Nephron (organoid): ENCODE measurements at regions not wholly inside any gene's neighbourhood (a gene's known extent, or its start where the extent isn't known, plus 50 kb on each side); places are given as distances from the start of the nearest gene placed in this dataset.

Experiments used
- H3K27ac Mint-ChIP-seq, 3 experiments: 2 replicates each; pipeline ENCODE4 v1.8.0; 2020; ENCODE audit warnings: mixed read lengths in 3 of 3, mild to moderate bottlenecking in 2 of 3, moderate library complexity in 1 of 3
- H3K27me3 Mint-ChIP-seq: 2 replicates; pipeline ENCODE4 v1.8.0; 2021; ENCODE audit warnings: low read depth, mild to moderate bottlenecking, moderate library complexity, mixed read lengths
- H3K36me3 Mint-ChIP-seq: 2 replicates; pipeline ENCODE4 v1.8.0; 2020; ENCODE audit warnings: low read depth, mixed read lengths
- H3K4me1 Mint-ChIP-seq: 2 replicates; pipeline ENCODE4 v1.8.0; 2020; ENCODE audit warnings: mixed read lengths
- H3K4me3 Mint-ChIP-seq, 3 experiments: 2 replicates each; pipeline ENCODE4 v1.8.0; 2020; ENCODE audit warnings: mild to moderate bottlenecking in 3 of 3, mixed read lengths in 3 of 3, moderate library complexity in 2 of 3
- H3K9me3 Mint-ChIP-seq: 2 replicates; pipeline ENCODE4 v1.8.0; 2020; ENCODE audit warnings: mixed read lengths
- TF ChIP-seq, protein P1 (sequence below), 3 experiments: fragments of 200-600 bp; sonication (generic); IDR thresholded peaks; one replicate each; pipeline ENCODE4 v1.5.0; 2021; ENCODE audit warnings: antibody characterized with exemption in 3 of 3; ENCODE audit not compliant: unreplicated experiment in 3 of 3

DNA sequence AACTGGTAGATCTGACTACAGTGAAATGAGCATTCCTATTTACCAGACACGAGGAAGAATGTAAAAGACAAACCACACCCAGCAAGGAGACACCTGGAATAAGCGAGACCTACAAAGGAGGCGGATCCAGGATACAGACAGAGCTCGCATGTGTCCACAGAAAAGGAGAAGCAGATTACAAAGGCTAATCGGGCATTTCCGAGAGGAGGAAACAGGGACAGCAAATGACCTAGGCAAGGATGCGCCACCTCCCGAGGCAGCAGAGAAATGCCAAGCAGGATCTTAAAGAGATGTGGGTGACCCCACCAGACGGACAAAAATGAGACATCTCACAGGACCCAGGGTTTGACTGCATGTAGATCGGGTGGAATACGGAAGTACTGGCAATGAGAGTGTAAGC is 63.2 kb upstream of the IQSEC1 start:
- H3K4me1 Mint-ChIP-seq = no peaks in the 10 kb centered on the region
- H3K27ac Mint-ChIP-seq = no peak overlapping the region
- no peaks in the 10 kb centered on the region for H3K36me3 Mint-ChIP-seq
- H3K9me3 Mint-ChIP-seq = no peaks in the 10 kb centered on the region
- H3K4me3 Mint-ChIP-seq = no peak overlapping the region
- TF ChIP-seq, protein P1, sequence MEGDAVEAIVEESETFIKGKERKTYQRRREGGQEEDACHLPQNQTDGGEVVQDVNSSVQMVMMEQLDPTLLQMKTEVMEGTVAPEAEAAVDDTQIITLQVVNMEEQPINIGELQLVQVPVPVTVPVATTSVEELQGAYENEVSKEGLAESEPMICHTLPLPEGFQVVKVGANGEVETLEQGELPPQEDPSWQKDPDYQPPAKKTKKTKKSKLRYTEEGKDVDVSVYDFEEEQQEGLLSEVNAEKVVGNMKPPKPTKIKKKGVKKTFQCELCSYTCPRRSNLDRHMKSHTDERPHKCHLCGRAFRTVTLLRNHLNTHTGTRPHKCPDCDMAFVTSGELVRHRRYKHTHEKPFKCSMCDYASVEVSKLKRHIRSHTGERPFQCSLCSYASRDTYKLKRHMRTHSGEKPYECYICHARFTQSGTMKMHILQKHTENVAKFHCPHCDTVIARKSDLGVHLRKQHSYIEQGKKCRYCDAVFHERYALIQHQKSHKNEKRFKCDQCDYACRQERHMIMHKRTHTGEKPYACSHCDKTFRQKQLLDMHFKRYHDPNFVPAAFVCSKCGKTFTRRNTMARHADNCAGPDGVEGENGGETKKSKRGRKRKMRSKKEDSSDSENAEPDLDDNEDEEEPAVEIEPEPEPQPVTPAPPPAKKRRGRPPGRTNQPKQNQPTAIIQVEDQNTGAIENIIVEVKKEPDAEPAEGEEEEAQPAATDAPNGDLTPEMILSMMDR (IDR thresholded peaks at IDR 0.05; ENCODE audit: unreplicated experiment in 3 of 3) = no peak
- H3K27me3 Mint-ChIP-seq = peaks cover 36% of the 10 kb centered on the region

DNA sequence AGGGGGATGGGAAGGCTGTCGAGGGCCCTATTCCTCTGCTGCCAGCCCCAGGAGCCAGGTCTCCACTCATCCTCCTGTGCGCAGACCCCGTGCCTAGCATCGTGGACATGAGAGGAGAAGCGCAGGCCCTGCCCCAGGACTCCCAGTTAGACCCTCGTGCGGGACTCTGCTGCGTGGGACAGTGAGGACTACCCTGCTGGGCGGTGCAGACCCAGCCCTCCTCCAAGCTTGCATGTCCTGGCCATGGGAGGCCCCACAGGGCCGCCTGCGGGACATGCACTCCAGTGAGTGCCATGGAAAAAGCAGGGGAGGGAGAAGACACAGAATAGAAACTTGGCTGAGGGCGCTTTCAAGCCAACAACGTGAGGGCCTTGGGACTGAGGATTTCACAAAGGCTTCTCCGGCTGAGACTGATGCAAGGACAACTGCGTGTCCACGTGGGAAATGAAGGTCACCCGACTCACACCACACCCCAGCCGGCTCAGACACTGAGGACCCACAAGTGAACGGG is 62.6 kb upstream of the IQSEC1 start:
- Mint-ChIP-seq H3K9me3 (no peaks in the 10 kb centered on the region), H3K27ac (no peak overlapping the region), H3K36me3 (no peaks in the 10 kb centered on the region), H3K27me3 (peaks cover 36% of the 10 kb centered on the region), H3K4me1 (no peaks in the 10 kb centered on the region), H3K4me3 (no peak overlapping the region)
- TF ChIP-seq, protein P1 (IDR thresholded peaks at IDR 0.05; ENCODE audit: unreplicated experiment in 3 of 3) = no peak

DNA sequence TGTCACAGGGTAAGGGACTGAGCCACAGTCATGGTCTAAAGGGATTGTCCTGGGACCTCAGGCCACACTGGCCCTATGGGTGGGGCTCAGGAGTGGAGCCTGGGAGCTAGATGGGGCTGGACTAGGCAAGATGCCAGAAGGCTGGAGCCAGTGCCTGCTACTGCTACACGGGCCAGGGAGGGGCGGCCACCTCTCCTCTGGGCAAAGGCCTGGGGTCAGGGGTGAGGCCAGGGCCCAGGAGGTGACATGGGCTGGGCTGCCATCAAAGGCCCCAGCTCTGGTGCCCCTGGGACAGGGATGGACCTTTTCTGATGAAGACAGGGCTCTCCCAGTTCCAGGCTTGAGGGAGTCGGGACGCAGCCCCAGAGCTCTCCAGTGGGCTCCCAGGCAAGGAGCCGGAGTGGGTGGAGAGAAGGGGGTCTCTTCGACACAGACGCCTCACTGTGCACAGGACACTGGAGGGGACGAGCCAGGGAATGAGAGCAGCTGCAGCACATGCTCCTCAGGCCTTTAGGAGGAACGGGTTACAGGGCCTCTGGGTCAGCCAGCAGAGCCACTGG is 62.1 kb upstream of the IQSEC1 start:
- no peaks in the 10 kb centered on the region for H3K36me3 Mint-ChIP-seq

DNA sequence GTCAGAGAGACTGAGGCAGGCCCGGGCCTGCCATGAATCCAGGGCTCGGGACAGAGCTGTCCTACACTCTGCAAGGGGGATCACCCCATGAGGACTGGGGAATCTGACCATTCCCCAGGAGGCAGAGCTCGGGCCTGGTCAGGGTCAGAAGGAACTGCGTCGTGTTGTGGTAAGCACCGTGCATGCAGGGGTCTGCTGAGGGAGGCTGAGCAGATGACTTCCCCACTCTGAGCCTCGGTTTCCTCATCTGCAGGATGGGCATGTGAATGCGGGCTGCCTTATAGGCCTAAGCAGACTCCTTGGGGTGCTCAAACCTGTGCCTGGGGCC is 61.6 kb upstream of the IQSEC1 start:
- no peaks in the 10 kb centered on the region for H3K9me3 Mint-ChIP-seq
- no peaks in the 10 kb centered on the region for H3K4me1 Mint-ChIP-seq
- peaks cover 36% of the 10 kb centered on the region for H3K27me3 Mint-ChIP-seq
- H3K4me3 Mint-ChIP-seq = no peak overlapping the region
- TF ChIP-seq, protein P1 (IDR thresholded peaks at IDR 0.05; ENCODE audit: unreplicated experiment in 3 of 3) = no peak
- H3K36me3 Mint-ChIP-seq = no peaks in the 10 kb centered on the region
- no peak overlapping the region for H3K27ac Mint-ChIP-seq

More for the DNA sequence above, 62.1 kb upstream of the IQSEC1 start:
- Mint-ChIP-seq H3K27ac (no peak overlapping the region), H3K4me3 (no peak overlapping the region), H3K27me3 (peaks cover 38% of the 10 kb centered on the region), H3K9me3 (no peaks in the 10 kb centered on the region), H3K4me1 (no peaks in the 10 kb centered on the region)
- TF ChIP-seq, protein P1 (IDR thresholded peaks at IDR 0.05; ENCODE audit: unreplicated experiment in 3 of 3) = no peak

DNA sequence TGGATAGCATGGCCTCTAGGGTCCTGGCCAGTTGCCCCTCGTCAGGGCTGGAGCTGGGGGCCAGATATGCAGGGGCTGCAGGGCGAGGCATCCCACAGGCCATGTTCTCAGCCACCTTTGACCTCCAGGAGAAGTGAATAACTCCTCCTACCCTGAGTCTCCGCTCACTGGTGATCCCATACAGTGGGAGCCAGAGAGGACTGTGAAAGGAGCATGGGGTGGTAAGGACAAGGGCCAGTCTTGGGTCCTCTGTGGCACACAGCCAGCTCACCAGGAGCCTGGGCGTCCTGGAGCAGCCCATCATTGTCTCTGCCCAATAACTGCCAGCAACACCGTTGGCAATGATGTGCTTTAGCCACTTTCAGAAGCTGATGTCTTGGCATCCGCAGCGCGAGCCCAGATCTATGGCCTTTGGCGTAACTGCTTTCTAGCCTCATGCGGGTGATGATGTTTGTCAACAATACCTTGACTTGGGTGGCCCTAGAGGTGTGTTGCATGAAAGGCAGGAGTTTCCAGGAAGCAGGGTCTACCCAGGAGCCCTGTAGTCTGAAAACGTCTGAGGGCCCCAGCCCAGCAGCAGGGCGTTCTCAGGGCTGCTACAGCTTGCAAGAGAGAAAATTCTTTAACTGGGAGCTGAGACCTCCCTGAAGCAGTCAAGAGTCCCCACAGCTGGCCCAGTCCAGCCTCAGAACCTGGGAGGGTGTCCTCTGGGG is 61.1 kb upstream of the IQSEC1 start:
- TF ChIP-seq, protein P1 (IDR thresholded peaks at IDR 0.05; ENCODE audit: unreplicated experiment in 3 of 3) = no peak

More for the DNA sequence above, 61.1 kb upstream of the IQSEC1 start:
- Mint-ChIP-seq H3K36me3 (no peaks in the 10 kb centered on the region), H3K9me3 (no peaks in the 10 kb centered on the region), H3K4me3 (no peak overlapping the region), H3K27me3 (peaks cover 34% of the 10 kb centered on the region), H3K27ac (no peak overlapping the region), H3K4me1 (no peaks in the 10 kb centered on the region)
